LHCN-M2 (cell line): ENCODE measurements at regions not wholly inside any gene's neighbourhood (a gene's known extent, or its start where the extent isn't known, plus 50 kb on each side); places are given as distances from the start of the nearest gene placed in this dataset.
A peak's percentile ranks its signal among the peaks of the same experiment; 100 is the strongest.

Experiments used
- DNase-seq: peaks from one replicate; pipeline ENCODE4 v3.0.0-alpha.2; 2012; ENCODE audit warnings: low read depth

GRCh38 chr7:30212701-30213111 lies 71.7 kb upstream of the ZNRF2 start:
- DNase-seq = no peak

- DNase-seq = no peak
Measured at GRCh38 chr7:30213637-30214036, 70.8 kb upstream of the ZNRF2 start.

- DNase-seq = no peak
Measured at GRCh38 chr7:30214651-30215137, 69.7 kb upstream of the ZNRF2 start.

GRCh38 chr7:30221764-30222163 lies 62.6 kb upstream of the ZNRF2 start:
- no peak for DNase-seq

GRCh38 chr7:30222515-30223215 lies 61.7 kb upstream of the ZNRF2 start:
- no peak for DNase-seq

GRCh38 chr7:30223896-30224295 lies 60.5 kb upstream of the ZNRF2 start:
- no peak for DNase-seq

GRCh38 chr7:30224511-30225062 lies 59.8 kb upstream of the ZNRF2 start:
- DNase-seq = peak; percentile 96

GRCh38 chr7:30225863-30226613 lies 58.4 kb upstream of the ZNRF2 start:
- DNase-seq = peak; percentile 100

GRCh38 chr7:30226614-30227268 lies 57.7 kb upstream of the ZNRF2 start:
- peak; percentile 41 for DNase-seq

GRCh38 chr7:30231271-30231670 lies 53.1 kb upstream of the ZNRF2 start:
- peak; percentile 27 for DNase-seq

GRCh38 chr7:30232391-30232790 lies 52.0 kb upstream of the ZNRF2 start:
- no peak for DNase-seq
